HL-60/S4 treated with phorbol 12-myristate 13-acetate at 8.2 ng/mL for 4 days and 3 days (cell line): ENCODE measurements at regions not wholly inside any gene's neighbourhood (a gene's known extent, or its start where the extent isn't known, plus 50 kb on each side); places are given as distances from the start of the nearest gene placed in this dataset.

ENCODE experiments used
- in situ Hi-C: fragments of 300-500 bp; cut with MboI; formaldehyde crosslinking; loops from 2 replicates; pipeline ENCODE4 v1.15.0; 2022; ENCODE audit warnings: low sequenced_read_pairs

DNA sequence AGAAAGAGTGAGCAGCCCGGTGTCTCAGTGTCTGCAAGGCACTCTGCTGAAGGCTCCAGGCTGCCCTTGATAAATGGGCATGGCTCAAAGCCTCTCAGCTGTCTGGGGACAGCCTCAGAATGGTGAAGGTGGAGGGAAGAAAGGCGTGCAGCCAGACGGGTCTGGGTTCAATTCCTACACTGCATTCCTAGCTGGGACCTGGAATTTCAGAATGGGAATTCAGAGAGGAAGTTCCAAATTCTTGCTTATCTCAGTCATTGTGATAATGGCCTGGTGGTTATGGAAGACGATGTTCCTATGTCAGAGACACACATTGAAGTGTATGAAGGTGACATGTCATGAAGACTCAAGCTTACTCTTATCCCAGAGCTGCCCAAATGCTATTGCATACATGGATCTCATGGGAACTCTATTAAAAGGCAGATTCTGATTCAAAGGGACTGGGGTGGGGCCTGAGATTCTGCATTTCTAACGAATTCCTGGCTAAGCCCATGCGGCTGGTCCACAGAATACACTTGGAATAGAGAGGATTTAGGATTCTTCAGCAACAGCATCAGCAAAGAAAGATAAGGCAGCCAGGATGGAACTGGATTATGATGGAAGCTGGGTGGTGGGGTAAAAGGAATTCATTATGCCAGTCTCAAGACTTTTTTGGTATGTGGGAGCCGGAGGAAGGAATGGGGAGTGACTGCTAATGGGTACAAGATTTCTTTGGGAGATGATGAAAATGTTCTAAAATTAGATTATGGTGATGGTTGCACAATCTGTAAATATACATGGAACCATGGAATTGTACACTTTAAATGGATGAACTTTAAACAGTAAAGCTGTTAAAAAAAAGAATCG is 82.6 kb upstream of the ZMIZ1 start:
- in situ Hi-C loops, result no loop called here

DNA sequence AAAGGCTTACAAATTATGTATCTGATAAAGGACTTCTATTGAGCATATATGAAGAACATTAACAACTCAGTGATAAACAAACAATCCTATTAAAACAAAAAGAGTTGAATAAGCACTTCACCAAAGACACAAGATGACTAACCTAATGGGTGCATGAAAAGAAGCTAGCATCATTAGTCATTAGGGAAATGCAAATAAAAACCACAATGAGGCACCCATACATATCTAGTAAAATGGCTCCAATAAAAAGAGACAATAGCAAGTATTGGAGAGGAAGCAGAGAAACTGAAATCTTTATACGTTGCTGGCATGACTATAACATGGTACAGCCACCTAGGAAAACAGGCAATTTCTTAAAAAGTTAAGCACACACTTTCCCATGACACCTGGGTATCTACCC is 77.6 kb upstream of the ZMIZ1 start:
- in situ Hi-C loops, result no loop called here

DNA sequence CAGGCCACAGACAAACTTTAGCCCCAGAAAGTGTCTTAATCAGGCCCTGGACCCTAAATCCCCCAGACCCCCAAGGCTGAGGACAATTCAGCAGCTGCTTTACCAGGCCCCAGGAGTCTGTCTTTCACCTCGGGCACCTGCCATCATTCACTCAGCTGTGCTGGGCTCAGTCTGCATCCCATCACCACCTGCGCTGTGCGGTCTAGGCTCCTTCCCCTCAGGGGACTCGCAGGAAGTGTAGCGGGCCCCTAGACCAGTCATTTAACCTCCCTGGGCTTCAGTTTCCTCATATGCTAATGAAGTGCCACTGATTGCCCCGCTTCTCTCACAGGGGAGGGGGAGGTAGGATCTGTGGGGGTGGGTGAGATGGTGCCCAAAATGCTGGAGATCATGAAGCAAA is 76.4 kb upstream of the ZMIZ1 start:
- in situ Hi-C loops, result no loop called here

DNA sequence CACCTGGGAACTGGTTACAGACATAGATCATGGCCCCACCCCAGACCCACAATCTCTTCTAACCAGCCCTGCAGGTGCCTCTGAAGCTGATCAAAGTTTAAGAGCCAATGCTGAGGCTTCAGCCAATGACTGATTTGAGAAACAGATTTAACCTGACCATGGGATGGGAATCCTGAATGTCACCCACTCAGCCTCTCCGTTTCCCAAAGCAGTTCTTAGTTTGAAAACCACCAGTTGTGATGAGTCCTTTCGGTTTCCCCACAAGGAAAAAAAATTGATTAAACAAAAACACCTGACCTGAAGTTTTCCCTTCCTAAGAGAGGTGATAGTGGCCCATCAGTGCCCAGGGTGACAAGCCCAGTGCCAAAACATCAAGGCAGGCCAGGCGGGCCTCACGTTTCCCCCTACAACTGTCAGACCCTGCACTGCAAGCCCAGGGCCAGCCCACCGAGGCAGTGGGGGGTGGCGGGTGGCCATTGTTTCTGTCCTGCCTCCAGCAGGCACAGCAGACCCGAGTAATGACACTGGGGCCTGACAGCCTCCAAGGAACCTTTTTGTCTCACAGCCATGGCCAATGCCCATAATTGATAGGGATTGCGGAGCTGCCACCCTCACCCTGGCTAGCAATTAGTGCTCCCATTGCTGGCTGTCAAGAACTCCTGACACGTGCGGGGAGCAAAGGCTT is 75.4 kb upstream of the ZMIZ1 start:
- in situ Hi-C loops, result no loop called here

DNA sequence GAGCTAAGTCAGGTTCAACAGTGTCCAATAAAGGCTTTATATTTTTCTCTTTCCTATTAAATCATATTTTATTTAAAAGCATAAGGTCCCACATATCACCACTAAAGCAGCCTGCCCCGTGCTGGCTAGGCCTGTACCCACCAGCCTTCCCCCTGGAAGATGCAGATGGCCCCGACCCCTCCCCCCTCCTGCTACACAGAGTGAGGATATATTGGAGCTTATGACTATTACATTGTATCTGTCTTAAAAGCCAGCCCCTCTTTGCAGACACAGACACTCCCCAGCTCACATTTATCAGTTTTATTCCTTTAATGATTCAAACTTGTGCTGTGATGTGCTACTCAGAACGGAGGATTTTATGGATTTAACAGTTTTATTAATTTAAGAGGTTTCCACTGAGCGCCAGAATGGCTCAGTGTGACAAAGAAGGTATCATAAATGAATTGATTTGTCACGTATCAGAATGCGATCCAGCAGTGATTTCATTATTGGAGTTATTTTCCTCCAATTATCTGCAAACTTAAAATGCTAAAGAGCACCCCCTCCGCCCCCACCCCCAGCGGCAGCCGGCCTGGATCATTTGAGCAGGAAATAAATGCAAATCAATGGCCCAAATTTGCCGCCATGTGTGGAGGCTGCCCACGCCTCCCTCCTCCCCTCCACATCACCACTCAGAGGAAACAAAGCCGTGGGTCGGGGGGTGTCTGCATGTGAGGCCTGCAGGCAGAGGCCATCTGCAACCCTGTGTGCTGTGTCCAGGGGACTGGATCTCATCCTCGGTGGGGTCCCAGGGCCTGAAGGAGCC is 72.6 kb upstream of the ZMIZ1 start:
- in situ Hi-C loops, result no loop called here

DNA sequence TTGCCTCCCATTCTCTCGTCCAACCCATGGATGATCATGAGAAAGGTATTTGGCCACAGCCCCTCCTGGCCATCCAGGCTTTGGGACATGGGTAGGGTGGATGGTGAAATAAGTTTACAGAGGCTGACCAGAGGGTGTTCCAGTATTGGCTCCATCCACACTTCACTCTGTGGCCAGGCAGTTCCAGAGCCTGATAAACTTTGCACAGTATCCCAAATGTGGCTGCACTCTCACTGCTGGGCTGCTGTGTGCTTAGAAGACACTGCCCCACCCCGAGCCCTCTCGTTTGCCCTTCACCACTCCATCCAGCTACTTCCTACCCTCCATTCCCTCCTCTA is 72.0 kb upstream of the ZMIZ1 start:
- in situ Hi-C loops, result no loop called here

DNA sequence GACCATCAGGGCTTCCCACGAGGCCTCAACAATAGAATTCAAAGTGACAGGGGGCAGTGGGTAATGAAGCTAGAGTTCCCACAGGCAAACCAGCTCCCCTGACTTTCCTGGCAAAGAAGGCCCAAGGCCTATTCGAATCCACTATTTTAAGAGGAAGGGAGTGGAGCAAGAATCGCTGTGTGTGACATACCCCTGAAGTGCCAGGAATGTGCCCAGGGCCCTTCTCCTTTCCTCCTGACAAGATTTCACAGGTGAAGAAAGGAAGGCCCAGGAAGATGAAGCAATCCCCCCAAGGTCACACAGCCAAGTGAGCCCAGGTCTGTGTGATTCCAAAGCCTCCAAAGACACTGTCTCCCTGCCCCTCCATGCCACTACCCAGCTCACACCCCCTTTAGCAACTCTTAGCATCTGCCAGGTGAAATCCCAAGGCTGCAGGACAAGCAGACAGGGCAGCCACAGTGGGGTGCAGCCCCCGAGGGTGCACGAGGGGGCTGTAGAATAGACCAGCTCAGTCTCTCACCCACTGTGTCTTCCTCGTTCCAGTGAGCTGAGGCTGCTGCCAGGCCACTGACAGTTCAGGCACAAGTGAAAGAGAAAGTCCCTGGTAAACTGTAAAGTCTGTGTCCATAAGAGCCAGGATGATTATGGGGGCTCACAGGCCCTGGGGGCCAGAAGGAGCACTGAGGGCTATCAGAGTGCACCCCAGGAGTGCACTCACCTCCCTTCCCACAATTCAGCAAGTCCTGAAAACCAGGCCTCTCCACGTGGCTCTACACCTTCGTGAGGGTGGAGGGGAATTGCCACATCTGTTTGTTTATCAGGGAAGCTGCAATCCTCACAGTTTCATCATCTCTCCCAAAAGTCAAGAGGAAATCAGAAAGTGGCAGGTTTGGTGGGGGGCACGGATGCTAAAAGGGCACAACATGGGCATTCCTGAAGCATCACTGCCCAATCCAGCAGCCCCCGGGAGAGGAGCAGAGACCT is 70.8 kb upstream of the ZMIZ1 start:
- in situ Hi-C loops, result no loop called here

DNA sequence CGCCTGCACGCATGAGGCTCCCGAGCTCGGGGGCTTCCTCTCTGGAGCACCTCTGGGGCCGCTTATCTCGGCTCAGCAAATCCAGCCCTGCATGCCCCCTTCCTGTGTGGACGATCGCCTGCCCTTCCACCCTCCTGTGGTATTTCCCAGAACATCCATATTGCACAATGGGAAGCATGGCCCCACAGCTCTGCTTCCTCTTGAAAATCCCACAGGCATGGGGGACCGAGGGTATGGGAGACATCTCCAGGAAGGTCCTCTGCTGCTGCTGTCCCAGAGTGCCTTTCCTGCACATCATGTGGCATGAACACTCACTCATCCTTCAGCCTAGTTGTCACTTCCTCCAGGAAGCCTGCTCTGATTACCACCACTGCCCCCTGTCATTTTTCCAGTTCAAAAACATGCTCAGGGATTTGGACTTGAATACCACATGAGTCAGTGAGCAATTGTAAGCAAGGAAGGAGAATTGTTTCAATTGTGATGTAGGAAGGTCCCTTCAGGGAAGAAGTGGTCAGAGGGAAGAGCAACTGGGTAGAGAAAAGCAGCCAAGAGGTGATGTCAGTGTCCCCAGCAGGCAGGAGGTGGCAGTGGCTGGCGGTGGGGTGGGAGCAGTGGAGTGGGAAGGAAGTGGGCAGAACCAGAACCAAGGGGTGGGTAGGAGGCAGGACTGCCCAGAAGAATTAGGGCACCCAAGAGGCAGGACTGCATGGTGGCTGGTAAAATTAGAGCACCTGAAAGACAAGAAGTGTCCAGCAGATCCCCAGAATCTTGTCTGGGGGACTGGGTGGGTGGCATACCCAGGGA is 67.5 kb upstream of the ZMIZ1 start:
- in situ Hi-C loops, result no loop called here

DNA sequence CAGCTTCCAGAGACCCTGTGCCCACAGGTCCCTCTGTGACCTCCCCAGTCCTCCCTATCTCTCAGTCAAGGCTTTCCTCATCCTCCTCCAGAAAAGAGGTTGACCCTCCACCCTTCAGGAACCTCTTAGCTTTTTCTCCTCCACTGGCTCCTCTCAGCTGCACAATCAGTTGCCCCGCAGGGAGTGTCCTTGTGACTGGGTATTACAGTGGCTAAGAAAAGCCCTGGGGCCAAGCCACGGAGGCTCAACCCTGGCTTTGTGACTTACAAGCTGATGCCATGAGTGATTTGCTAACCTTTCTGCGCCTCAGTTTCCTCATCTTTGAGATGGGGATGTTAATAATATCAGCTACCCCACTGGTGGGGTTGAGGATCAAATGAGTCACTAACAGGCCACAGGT is 66.4 kb upstream of the ZMIZ1 start:
- in situ Hi-C loops, result no loop called here

DNA sequence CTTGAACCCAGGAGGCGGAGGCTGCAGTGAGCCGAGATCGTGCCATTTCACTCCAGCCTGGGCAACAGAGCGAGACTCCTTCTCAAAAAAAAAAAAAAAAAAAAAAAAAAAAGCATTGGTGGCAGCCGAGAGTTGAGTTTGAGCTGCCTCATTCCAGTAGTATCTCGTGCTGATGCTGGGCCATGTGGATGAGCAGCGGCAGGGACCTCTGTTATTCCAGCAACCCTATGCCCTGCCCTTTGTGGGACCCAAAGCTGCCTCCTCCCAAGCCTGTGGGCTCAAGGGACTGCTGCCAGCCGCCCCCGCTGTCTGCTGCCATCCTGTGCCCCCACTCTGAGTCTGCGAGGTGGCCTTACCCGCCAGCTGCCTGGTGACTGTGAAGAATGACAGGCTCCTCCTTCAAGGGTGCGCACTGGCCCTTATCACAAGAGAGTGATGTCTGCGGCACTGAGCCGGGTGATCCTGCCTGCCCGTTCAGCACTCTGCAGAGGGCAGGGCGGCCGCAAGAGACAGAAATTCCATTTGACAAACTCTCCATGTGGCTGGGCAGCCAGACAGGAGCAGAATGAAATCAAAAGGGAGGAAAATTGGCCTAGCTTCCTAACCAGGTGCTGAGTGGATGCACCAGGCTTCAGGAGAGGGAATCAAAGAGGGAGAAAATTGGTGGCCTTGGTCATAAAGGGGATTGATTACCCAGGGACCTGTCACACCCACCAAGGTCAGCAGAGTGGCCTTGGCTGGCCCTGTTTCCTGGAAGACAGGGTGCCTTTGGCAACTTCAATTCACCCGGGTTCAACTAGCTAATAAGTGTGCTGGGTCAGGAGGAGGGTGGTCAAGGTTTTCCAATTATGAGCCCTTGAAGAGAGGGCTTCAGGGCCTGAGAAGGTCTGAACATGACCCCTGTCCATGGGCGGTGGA is 65.3 kb upstream of the ZMIZ1 start:
- in situ Hi-C loops, result no loop called here

DNA sequence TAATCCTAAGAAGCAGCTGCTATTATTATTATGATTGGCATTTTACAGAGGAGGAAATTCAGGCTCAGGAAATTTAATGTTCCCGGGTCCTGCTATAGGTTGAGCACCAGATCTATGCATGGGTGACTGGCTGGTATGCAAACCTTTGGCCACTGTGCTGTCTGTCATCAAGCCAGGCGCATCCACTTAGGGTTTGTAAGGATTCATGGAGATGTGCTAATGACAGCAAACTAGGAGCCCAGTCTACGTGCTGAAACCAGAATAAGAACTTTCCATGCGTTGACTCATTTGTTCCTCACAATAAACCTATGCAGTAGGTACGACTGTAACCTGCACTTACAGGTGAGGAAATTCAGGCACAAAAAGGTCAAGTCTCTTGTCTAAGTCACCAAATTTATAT is 64.5 kb upstream of the ZMIZ1 start:
- in situ Hi-C loops, result no loop called here

DNA sequence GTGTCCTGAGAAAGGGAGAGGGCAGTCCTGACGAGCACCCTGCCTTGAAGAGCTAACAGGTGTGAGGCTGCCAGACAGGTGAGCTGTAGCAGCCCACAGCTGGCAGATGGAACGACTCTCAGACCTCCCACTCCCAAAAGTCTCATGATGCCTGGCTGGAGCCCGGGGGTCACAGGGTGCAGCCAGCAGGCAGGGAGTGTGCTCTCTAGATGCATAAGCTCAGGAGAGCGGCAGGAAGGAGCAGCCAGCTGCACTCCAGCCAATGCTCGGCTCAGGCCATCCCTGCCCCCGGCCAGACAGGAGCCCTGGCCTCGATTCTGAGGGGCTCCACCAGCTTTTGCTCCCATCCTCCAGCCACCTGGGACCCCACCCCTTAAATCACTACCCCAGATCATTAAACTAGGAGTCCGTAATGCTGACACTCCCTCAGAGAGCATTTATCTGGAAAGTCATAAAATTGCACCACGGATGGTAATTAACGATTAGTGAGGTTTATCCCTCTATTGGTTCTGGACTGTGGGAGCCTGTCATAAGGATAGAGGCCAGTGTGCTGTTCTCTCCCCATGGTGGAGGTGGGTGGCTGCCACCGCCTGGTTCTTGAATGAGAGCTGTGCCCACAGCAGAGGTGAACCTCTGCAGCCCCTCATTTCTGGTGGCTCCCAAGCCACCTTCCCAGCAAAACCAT is 63.5 kb upstream of the ZMIZ1 start:
- in situ Hi-C loops, result no loop called here

DNA sequence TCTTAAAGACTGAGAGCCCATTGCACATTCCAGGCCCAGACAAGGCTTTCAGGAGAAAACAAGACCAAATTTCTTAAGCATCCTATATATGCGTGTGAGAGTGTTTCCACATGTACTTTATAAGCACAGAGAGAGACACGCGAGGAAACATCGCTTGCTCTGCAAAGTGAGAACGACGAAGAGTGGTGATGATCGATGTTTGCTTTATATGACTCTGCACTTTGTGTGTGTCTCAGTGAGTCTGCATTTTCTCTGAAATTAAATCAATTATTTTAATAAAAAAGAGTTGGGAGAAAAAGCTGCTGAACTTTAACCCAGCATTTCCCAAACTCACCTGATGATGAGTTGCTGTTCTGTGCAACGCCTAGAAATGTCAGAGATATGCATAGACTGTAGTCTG is 61.7 kb upstream of the ZMIZ1 start:
- in situ Hi-C loops, result no loop called here

DNA sequence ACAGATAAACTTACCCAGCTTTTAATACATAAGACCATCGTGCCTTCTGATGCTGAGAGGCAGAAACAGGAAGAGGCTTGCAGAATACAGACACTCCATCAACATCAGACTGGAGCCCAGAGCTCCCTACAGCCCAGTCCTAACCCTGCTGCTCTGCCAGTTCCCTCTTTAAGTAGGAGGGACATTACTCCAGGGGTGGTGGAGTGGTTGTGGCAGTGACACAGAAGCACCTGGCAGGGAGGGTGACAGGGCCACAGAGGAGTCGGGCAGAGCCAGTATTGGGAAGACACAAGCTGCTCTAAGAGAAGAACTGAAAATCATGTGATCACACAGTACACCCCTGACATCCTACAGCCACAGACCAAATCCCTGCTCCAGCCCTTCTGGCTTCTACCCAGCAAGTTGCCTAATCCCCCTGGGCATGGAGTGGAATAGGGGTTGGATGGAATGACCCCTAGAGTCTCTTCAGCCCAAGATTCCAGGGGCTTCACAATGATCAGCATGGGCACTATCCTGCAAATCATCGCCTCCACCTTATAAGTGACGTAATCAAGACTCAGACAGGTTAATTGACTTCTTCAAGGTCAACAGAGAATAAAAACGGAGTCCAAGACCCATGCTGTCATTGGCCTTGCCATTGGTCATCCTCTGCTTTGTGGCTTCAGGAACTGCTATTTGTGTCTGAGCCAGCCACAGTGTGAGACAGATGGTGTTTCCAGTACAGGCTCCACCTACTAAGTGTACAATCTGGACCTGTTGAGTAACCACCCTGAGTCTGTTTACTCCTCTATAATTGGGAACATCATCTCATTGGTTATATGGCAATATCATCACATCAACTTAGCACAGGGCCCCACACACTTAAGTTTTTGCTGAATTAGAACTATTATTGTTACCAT is 61.1 kb upstream of the ZMIZ1 start:
- in situ Hi-C loops, result no loop called here

DNA sequence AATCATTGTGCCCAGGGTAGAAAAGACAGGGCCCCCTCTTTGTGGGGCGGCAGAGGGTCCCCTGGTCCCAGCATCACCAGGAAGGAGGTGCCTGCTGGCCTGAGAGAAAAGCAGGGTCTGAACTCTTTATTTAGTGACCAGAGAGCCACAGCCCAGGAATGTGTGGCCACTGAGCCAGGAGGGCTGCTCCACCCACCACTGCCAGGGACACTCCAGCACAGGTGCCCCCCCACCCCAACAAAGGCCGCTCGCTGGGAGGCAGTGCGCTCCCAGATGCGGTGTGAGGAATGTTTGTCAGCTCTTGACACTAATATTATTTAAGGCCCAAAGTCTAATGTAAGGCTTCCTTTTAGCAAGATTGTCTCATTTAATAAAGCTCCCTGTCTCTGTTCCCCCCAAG is 59.6 kb upstream of the ZMIZ1 start:
- in situ Hi-C loops, result no loop called here

DNA sequence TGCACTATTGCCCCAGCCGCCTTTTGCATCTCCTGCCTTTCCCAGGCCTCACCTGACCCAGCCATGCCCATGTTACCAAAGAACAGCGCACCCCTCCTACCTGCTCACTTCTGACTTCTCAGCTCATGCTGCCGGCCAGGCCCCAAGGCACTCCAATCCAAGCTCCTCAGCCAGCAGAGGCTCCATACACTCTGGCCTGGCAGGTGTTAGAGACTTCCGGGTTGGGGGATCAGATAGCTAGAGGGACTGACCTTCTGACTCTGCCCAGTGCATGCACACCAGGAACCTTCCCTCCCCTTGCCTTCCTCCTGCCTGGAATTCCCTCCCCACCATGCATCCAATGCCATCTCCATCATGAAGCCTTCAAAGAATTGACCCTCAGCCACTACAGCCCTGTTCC is 56.2 kb upstream of the ZMIZ1 start:
- in situ Hi-C loops, result no loop called here

DNA sequence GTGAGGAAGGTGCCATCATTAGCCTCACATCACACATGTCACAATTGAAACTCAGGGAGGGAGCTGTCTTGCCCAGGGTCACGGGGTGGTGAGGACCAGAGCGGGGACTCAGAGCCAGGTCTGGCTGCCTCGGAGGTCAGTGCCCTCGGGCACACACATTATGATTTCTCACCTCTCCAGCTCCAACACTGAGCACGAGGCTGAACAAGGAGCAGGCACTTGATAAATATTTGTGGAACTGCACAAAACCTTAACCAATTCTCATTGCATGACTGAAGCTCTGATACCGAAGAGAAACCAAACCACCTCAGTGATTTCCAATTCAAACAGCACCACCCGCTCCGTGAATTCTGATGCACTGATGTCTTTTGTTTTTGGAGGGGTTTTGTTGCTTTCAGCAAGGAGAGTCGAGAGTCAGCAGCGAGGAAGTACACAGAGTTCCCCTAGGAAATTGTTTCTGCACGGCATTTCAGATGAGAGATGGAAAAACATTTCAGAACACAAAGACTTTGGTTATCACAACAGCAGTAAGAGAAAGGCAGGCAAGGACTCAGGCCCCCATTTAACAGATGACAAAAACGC is 55.3 kb upstream of the ZMIZ1 start:
- in situ Hi-C loops, result no loop called here
